ENCODE measurements at regions not wholly inside any gene's neighbourhood (a gene's known extent, or its start where the extent isn't known, plus 50 kb on each side); places are given as distances from the start of the nearest gene placed in this dataset.

- Histone ChIP-seq H3K4me3 (ENCODE audit: low read depth in 2 of 2, low read length in 2 of 2) (no peak overlapping the region), H3K27me3 (ENCODE audit: control insufficient read depth, insufficient read depth, low read length) (no peaks in the 10 kb centered on the region), H3K36me3 (ENCODE audit: control insufficient read depth, insufficient read depth, low read length) (no peaks in the 10 kb centered on the region), H3K4me1 (ENCODE audit: control insufficient read depth, insufficient read depth, low read length) (no peaks in the 10 kb centered on the region), H3K27ac (ENCODE audit: low read length) (no peak overlapping the region), H3K9me3 (ENCODE audit: control insufficient read depth, insufficient read depth, low read depth, low read length) (no peaks in the 10 kb centered on the region)
- in situ Hi-C loops (cut with HindIII; ENCODE audit: low pct_unique_long_range_greater_than_20kb, low sequenced_read_pairs) (no loop called here), intact Hi-C loops (cut with micrococcal nuclease; ENCODE audit: unreplicated experiment) (no loop called here)
- DNase-seq (ENCODE audit: low read depth, low spot score) (no peak), ATAC-seq (no peak)
- TF ChIP-seq CTCF (IDR thresholded peaks at IDR 0.05) (no peak), SIN3A (IDR thresholded peaks at IDR 0.05; ENCODE audit: borderline replicate concordance, insufficient read depth, low read depth, low read length) (no peak), REST (IDR thresholded peaks at IDR 0.05; ENCODE audit: insufficient read depth in 1 of 2, low read depth in 2 of 2, low read length in 1 of 2) (no peak), TCF7L2 (IDR thresholded peaks at IDR 0.05; ENCODE audit: low read depth, low read length) (no peak), POLR2AphosphoS5 (IDR thresholded peaks at IDR 0.05; ENCODE audit: low read depth, low read length) (no peak)
- POLR2A ChIA-PET = no interaction called here
- CTCF ChIA-PET = no interaction called here
- no TSS peak for BruUV-seq (replicated peaks)
Measured at GRCh38 chr2:217286833-217287232, 427.0 kb upstream of the TNP1 start.

GRCh38 chr2:217285926-217286325 lies 426.1 kb upstream of the TNP1 start:
- ATAC-seq (no peak), DNase-seq (ENCODE audit: low read depth, low spot score) (no peak)
- no peaks in the 10 kb centered on the region for H3K36me3 ChIP-seq (ENCODE audit: control insufficient read depth, insufficient read depth, low read length)
- POLR2A ChIA-PET = no interaction called here
- CTCF ChIA-PET = no interaction called here
- no peak overlapping the region for H3K4me3 ChIP-seq (ENCODE audit: low read depth in 2 of 2, low read length in 2 of 2)
- BruUV-seq (replicated peaks) = no TSS peak
- no peaks in the 10 kb centered on the region for H3K4me1 ChIP-seq (ENCODE audit: control insufficient read depth, insufficient read depth, low read length)
- no peak overlapping the region for H3K27ac ChIP-seq (ENCODE audit: low read length)
- in situ Hi-C loops (cut with HindIII; ENCODE audit: low pct_unique_long_range_greater_than_20kb, low sequenced_read_pairs) = no loop called here
- intact Hi-C loops (cut with micrococcal nuclease; ENCODE audit: unreplicated experiment) = no loop called here
- H3K9me3 ChIP-seq (ENCODE audit: control insufficient read depth, insufficient read depth, low read depth, low read length) = no peaks in the 10 kb centered on the region
- H3K27me3 ChIP-seq (ENCODE audit: control insufficient read depth, insufficient read depth, low read length) = no peaks in the 10 kb centered on the region
- TF ChIP-seq CTCF (IDR thresholded peaks at IDR 0.05) = no peak
- TF ChIP-seq SIN3A (IDR thresholded peaks at IDR 0.05; ENCODE audit: borderline replicate concordance, insufficient read depth, low read depth, low read length) = no peak
- TF ChIP-seq REST (IDR thresholded peaks at IDR 0.05; ENCODE audit: insufficient read depth in 1 of 2, low read depth in 2 of 2, low read length in 1 of 2) = no peak
- no peak for TF ChIP-seq TCF7L2 (IDR thresholded peaks at IDR 0.05; ENCODE audit: low read depth, low read length)
- TF ChIP-seq POLR2AphosphoS5 (IDR thresholded peaks at IDR 0.05; ENCODE audit: low read depth, low read length) = no peak

Data from Panc1 (cell line).